HG03280 (cell line): ENCODE measurements at regions not wholly inside any gene's neighbourhood (a gene's known extent, or its start where the extent isn't known, plus 50 kb on each side); places are given as distances from the start of the nearest gene placed in this dataset.
"Not testable (repeated sequence)": the region's sequence is repeated elsewhere in the genome, so short reads cannot be mapped to it uniquely, and the experiment has no call there.

Experiments
- ATAC-seq: cut with Tn5 transposase; IDR thresholded peaks from one replicate; pipeline ENCODE4 v1.9.1; 2021; ENCODE audit warnings: mild to moderate bottlenecking, moderate library complexity; ENCODE audit not compliant: unreplicated experiment

DNA sequence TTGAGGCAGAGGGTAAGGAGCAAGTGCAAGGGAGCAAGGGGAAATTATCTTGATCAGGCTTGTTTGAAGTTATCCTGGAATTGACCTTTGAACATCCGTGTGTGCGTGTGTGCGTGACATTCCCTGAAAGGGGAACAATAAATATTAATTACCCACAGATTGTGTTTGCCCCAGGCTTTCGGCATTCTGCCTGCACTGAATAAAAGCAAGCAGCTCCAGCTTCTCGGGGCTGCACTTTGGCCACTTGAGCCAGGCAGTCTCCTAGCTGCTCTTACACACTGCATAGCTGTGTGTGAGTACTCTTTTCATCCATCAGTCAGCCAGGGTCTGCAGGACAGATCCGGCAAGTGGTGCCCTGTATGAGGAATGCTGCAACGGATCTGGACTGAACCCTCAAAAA is 107.7 kb upstream of the BTN3A2 start:
- no peak for ATAC-seq

DNA sequence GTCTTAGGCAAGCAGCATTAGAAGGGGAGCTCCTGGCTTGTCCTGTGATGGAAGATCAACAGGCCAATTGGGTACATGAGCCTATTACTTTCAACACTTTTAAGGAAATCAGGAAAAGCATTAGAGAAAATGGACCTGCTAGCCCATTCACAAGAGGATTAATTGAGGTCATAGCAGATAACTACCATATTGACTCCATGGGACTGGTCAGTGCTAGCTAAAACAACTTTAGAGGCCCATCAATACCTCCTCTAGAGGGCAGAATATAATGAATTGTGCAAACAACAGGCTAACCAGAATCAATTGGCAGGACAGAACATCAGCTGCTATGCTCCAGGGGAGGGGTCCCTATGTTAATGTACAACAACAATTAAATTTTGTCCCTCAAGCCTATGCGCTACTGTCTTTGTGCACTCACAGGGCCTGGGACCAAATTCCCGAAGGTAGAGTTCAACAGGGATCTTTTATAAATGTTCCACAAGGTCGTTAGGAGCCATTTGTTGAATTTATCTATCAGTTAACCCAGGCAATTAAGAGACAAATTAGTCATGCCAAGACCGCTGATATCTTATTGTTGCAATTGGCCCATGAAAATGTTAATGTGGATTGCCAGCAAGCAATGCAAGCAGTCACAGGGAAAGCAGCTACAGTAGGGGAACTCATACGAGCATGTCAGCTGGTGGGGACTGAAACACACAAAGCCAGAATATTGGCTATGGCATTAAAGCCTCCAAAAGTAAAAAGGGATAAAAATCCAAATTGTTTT is 106.6 kb upstream of the BTN3A2 start:
- no peak for ATAC-seq

DNA sequence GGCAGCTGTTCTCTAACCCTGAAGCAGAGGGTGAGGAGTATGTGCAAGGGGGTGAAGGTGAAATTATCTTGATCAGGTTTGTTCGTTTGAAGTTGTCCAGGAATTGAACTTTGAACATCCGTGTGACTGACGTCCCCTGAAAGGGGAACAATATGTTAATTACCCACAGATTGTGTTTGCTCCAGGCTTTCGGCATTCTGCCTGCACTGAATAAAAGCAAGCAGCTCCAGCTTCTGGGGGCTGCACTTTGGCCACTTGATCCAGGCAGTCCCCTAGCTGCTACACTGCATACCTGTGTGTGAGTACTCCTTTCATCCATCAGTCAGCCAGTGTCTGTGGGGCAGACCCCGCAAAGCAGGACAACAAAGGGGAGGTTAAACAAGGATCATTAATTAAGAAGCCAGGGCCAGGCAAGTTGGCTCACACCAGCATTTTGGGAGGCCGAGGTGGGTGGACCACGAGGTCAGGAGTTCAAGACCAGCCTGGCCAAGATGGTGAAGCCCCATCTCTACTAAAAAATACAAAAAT is 104.8 kb upstream of the BTN3A2 start:
- ATAC-seq = no peak

- no peak for ATAC-seq
Measured at GRCh38 chr6:26260725-26261490, 104.1 kb upstream of the BTN3A2 start.

DNA sequence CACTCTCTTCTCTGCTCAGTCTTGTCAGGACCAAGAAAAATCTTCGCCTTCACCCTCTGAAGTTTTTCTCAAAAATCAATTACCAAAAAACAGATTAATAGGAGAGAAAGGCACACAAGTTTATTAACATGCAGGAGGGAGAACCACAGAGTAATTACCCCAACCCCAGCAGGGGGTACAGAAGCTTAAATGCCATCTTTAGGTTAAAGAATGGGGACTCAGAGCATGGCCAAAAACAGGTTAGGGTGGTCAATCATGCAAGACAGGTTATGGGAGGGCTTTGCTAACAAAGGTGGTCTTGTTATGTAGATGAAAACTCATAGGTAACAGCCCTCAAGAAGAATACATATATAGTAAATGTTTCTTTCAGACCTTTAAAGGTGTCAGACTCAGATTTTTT is 100.5 kb upstream of the BTN3A2 start:
- ATAC-seq = no peak

- ATAC-seq = no peak
Measured at GRCh38 chr6:26267083-26267589, 97.9 kb upstream of the BTN3A2 start.

DNA sequence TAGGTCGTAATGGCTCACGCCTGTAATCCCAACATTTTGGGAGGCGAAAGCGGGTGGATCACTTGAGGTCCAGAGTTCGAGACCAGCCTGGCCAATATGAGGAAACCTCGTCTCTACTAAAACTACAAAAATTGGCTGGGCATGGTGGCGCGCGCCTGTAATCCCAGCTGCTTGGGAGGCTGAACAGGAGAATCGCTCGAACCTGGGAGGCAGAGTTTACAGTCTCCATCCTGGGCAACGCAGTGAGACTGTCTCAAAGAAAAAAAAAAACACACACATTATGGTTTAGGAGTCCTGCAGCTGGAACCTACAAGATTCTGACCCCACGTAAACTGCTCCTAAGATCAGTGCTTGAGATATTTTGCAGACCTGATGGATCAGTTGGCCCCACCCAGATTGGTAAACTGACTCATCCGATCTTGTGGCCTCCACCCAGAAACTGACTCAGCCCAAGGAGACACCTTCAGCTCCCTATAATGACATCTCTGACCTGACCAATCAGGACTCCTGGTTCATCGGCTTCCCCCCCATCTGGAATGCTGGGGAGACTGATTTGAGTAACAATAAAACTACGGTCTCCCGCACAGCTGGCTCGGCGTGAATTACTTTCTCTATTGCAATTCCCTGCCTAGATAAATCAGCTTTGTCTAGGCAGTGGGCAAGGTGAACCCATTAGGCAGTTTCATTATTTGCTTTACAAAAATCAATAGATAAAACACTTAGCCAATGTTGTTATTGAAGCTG is 96.2 kb upstream of the BTN3A2 start:
- ATAC-seq = no peak

DNA sequence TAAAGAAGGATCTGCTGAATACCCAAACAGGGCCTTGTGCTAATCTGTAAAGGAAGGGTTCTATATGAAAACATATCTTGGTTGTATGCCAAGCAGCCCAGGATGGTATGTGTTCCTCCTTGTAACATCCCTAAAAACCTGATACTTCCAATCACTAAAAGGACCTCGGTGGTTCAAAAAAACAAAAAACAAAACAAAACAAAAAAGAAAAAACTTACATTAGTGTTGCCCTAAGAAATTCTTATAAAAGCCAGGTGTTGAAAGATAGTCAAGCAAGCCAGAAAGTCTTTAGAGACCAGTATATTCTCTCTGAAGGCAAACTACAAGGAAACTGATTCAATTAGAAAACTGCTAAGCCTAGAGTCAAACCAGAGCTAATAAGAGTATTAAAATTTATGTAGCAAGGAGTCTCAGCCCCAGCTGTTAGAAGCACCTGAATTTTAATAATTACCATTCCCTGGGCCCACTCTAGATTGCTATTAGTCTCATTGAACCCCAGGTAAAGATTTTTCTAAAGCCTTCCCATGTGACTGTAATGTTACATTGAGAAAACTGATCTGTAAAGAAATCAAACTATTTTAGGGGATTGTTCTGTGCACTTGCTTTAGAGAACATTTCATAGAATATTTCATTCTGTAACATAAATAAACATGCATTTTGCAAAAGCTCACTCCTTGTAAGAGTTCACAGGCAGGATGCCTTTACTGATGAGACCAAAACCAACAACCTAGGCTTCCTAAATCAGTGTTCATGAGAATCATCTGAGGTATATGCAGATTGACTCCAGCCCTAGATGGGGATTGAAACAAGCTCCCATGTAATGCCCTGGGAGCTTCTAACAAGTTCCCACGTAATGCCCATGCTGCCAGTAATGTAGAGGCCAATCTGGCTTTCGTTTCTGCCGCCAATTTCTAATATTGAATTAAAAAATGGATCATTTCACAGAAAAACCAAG is 95.2 kb upstream of the BTN3A2 start:
- no peak for ATAC-seq

GRCh38 chr6:26270486-26270861 is 94.5 kb upstream of the BTN3A2 start:
- no peak for ATAC-seq

GRCh38 chr6:26270903-26271667 is 93.9 kb upstream of the BTN3A2 start:
- peak; percentile 36 for ATAC-seq

DNA sequence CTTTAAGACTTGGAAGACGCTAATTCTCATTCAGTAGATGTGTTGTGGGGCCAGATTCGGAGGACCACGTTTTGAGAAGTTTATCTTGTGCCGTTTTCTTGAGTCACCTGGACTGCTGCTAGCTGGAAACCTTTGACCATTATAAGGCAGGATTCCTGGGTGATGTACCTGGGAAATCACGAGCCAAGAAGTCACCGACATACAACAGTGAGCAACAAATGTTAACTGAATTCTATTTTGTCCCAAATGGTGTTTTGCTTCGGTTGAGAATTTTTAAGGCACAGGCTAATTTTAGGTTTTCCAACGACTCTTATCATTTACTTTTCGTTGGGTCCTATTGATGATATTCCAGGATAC is 93.4 kb upstream of the BTN3A2 start:
- ATAC-seq = no peak

DNA sequence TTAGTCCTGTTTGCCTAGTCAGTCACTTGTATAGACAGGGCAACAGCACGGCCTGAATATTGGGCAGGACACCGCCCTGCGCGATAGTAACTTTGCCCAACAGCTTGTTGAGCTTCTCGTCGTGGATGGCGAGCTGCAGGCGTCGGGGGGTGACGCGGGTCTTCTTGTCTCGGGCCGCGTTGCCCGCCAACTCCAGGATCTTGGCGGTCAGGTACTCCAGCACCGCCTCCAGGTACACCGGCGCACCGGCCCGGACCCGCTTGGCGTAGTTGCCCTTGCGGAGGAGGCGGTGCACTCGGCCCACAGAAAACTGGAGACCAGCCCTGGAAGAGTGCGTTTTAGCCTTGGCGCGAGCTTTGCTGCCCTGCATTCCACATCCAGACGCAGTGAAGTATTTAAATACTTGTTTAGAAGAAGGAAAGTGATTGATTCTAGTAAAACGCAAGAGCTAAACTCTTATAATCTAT is 92.8 kb upstream of the BTN3A2 start:
- ATAC-seq = peak; percentile 24

GRCh38 chr6:26273673-26274588 is 91.1 kb upstream of the BTN3A2 start:
- ATAC-seq = no peak

DNA sequence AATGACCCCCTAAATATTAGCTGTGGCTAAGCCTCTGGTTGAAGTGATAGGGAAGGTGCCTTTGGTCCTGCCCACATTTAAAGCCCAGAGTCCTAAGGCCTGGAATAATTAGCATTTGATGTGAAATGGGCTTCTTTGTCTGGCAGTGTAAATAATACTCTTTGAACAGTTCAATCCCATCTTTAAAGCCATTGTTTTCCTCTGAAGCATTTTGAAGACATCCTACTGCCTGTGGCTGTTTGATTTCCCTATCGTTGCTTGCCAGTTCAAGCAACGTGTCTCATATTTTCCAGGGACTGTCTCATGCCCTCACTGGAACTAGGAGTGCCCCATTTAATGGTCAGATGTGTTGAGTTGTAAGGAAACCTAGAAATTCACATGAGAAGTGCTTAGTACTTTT is 89.3 kb upstream of the BTN3A2 start:
- no peak for ATAC-seq

DNA sequence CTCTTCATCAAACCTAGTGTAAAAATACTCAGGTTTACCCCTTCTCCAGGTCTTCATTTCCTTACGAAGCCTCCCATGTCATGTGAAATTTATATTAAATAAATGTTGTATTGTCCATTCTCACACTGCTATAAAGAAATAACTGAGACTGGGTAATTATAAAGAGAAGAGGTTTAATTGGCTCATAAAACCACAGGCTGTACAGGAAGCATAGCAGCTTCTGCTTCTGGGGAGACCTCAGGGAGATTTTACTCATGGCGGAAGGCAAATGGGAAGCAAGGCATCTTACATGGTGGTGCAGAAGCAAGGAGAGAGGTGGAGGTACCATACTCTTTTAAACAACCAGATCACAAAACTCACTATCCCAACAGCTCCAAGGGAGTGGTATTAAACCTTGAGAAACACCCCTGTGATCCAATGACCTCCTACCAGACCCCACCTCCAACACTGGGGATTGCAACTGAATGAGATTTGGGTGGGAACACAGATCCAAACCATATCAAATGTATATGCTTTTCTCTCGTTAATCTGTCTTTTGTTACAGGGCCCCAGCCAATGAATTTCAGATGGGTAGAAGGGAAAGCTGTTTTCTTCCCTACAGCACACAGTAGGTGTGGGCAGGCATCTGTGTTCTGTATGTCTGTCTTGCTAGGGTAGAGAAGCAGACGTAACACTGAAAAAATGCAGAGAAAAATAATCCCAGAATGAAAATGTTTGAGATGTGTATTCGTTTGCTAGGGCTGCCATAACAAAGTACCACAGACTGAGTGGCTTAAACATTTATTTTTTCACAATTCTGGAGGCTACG is 88.0 kb upstream of the BTN3A2 start:
- no peak for ATAC-seq

DNA sequence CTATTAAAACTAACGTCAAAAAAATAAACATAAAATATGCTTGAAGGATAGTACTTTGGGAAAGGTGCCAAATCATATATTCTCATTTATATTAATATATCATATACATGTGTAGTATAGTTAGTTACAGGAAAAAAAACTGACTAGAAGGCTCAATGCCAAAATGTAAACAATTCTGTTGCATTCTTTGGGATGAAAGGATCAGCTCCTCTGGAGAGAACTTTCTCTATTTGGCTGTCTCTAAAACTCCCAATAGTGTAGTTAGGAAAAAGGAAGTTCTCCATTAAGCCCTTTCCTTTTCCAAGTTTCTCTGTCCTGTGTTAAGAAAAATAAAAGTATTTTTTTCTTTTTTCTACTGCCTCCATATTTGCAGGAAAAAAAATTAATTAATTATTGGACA is 86.5 kb upstream of the BTN3A2 start:
- ATAC-seq = no peak

GRCh38 chr6:26279371-26279770 is 85.6 kb upstream of the BTN3A2 start:
- not testable (repeated sequence) for ATAC-seq

- ATAC-seq = no peak
Measured at GRCh38 chr6:26280407-26280806, 84.6 kb upstream of the BTN3A2 start.
